ENCODE measurements at regions not wholly inside any gene's neighbourhood (a gene's known extent, or its start where the extent isn't known, plus 50 kb on each side); places are given as distances from the start of the nearest gene placed in this dataset.

- TF ChIP-seq CTCF (IDR thresholded peaks at IDR 0.05) (no peak), POLR2AphosphoS5 (IDR thresholded peaks at IDR 0.05) (no peak), EP300 (IDR thresholded peaks at IDR 0.05) (no peak), POLR2A (IDR thresholded peaks at IDR 0.05) (no peak)
These were observed 308.6 kb downstream of the RNF144A start for GRCh38 chr2:7225848-7226247.
